T-helper 1 cell treated with Interleukin-12 subunit alpha and Interleukin-12 subunit beta and Interleukin-4 antibody, amounts not matched to agents 30 μg/mL and 1 μg/mL, for 36 hours (primary cell): ENCODE measurements at regions not wholly inside any gene's neighbourhood (a gene's known extent, or its start where the extent isn't known, plus 50 kb on each side); places are given as distances from the start of the nearest gene placed in this dataset.
A peak's percentile ranks its signal among the peaks of the same experiment; 100 is the strongest.
"Not testable (repeated sequence)": the region's sequence is repeated elsewhere in the genome, so short reads cannot be mapped to it uniquely, and the experiment has no call there.

ENCODE experiments used
- H3K27ac Mint-ChIP-seq: one replicate; pipeline ENCODE4 v1.8.0; 2021; ENCODE audit warnings: mild to moderate bottlenecking, mixed read lengths
- H3K27me3 Mint-ChIP-seq: one replicate; pipeline ENCODE4 v1.8.0; 2021; ENCODE audit warnings: low read depth, mixed read lengths
- H3K36me3 Mint-ChIP-seq: one replicate; pipeline ENCODE4 v1.8.0; 2021; ENCODE audit warnings: low read depth, mixed read lengths
- H3K4me1 Mint-ChIP-seq: one replicate; pipeline ENCODE4 v1.8.0; 2021; ENCODE audit warnings: low read depth, mixed read lengths
- H3K4me3 Mint-ChIP-seq: one replicate; pipeline ENCODE4 v1.8.0; 2021; ENCODE audit warnings: mild to moderate bottlenecking, moderate library complexity, mixed read lengths
- H3K9me3 Mint-ChIP-seq: one replicate; pipeline ENCODE4 v1.8.0; 2021; ENCODE audit warnings: mixed read lengths

- Mint-ChIP-seq H3K9me3 (no peaks in the 10 kb centered on the region), H3K36me3 (no peaks in the 10 kb centered on the region), H3K4me3 (no peak overlapping the region), H3K27ac (no peak overlapping the region), H3K4me1 (peaks cover 11% of the 10 kb centered on the region), H3K27me3 (peaks cover 16% of the 10 kb centered on the region)
These were observed 114.1 kb upstream of the LPCAT1 start for GRCh38 chr5:1637639-1638481.

- Mint-ChIP-seq H3K27me3 (peaks cover 15% of the 10 kb centered on the region), H3K4me1 (peaks cover 16% of the 10 kb centered on the region), H3K4me3 (no peak overlapping the region), H3K9me3 (no peaks in the 10 kb centered on the region), H3K36me3 (no peaks in the 10 kb centered on the region), H3K27ac (no peak overlapping the region)
These were observed 113.3 kb upstream of the LPCAT1 start for GRCh38 chr5:1636981-1637638.

- H3K27me3 Mint-ChIP-seq, H3K36me3 Mint-ChIP-seq, H3K27ac Mint-ChIP-seq, H3K9me3 Mint-ChIP-seq, H3K4me3 Mint-ChIP-seq: not testable (repeated sequence)
- peaks cover 15% of the 10 kb centered on the region for H3K4me1 Mint-ChIP-seq
These were observed 112.5 kb upstream of the LPCAT1 start for GRCh38 chr5:1636208-1636770.

- H3K36me3 Mint-ChIP-seq, H3K27me3 Mint-ChIP-seq, H3K9me3 Mint-ChIP-seq: not testable (repeated sequence)
- peak overlapping the region; percentile 57 for H3K4me3 Mint-ChIP-seq
- H3K27ac Mint-ChIP-seq = peak overlapping the region; percentile 49
- peaks cover 13% of the 10 kb centered on the region for H3K4me1 Mint-ChIP-seq
These were observed 111.7 kb upstream of the LPCAT1 start for GRCh38 chr5:1635477-1635876.

GRCh38 chr5:1634337-1634661 lies 110.5 kb upstream of the LPCAT1 start:
- Mint-ChIP-seq H3K36me3 (peaks cover 2% of the 10 kb centered on the region), H3K27me3 (peaks cover 5% of the 10 kb centered on the region), H3K27ac (peak overlapping the region; percentile 94)

GRCh38 chr5:1633605-1634336 lies 110.0 kb upstream of the LPCAT1 start:
- peaks cover 16% of the 10 kb centered on the region for H3K4me1 Mint-ChIP-seq
- peak overlapping the region; percentile 94 for H3K27ac Mint-ChIP-seq
- peaks cover 5% of the 10 kb centered on the region for H3K27me3 Mint-ChIP-seq
- peaks cover 2% of the 10 kb centered on the region for H3K36me3 Mint-ChIP-seq
- no peaks in the 10 kb centered on the region for H3K9me3 Mint-ChIP-seq
- peak overlapping the region; percentile 92 for H3K4me3 Mint-ChIP-seq

More at GRCh38 chr5:1634337-1634661, 110.5 kb upstream of the LPCAT1 start:
- H3K9me3 Mint-ChIP-seq = no peaks in the 10 kb centered on the region
- peaks cover 16% of the 10 kb centered on the region for H3K4me1 Mint-ChIP-seq
- H3K4me3 Mint-ChIP-seq = peak overlapping the region; percentile 92

- not testable (repeated sequence) for H3K36me3 Mint-ChIP-seq, H3K4me3 Mint-ChIP-seq, H3K27ac Mint-ChIP-seq, H3K9me3 Mint-ChIP-seq, H3K27me3 Mint-ChIP-seq
- peaks cover 16% of the 10 kb centered on the region for H3K4me1 Mint-ChIP-seq
These were observed 107.2 kb upstream of the LPCAT1 start for GRCh38 chr5:1631004-1631403.

GRCh38 chr5:1626397-1626796 lies 102.6 kb upstream of the LPCAT1 start:
- not testable (repeated sequence) for H3K36me3 Mint-ChIP-seq, H3K27ac Mint-ChIP-seq, H3K4me1 Mint-ChIP-seq, H3K9me3 Mint-ChIP-seq, H3K27me3 Mint-ChIP-seq, H3K4me3 Mint-ChIP-seq

GRCh38 chr5:1619531-1619930 lies 95.8 kb upstream of the LPCAT1 start:
- H3K4me1 Mint-ChIP-seq, H3K27me3 Mint-ChIP-seq, H3K9me3 Mint-ChIP-seq, H3K27ac Mint-ChIP-seq, H3K4me3 Mint-ChIP-seq: not testable (repeated sequence)
- H3K36me3 Mint-ChIP-seq = peaks cover 12% of the 10 kb centered on the region

- H3K27me3 Mint-ChIP-seq, H3K4me1 Mint-ChIP-seq, H3K27ac Mint-ChIP-seq, H3K36me3 Mint-ChIP-seq, H3K9me3 Mint-ChIP-seq, H3K4me3 Mint-ChIP-seq: not testable (repeated sequence)
These were observed 94.6 kb upstream of the LPCAT1 start for GRCh38 chr5:1618296-1618865.

- H3K27me3 Mint-ChIP-seq, H3K9me3 Mint-ChIP-seq, H3K4me3 Mint-ChIP-seq, H3K27ac Mint-ChIP-seq, H3K4me1 Mint-ChIP-seq: not testable (repeated sequence)
- H3K36me3 Mint-ChIP-seq = peaks cover 16% of the 10 kb centered on the region
These were observed 93.5 kb upstream of the LPCAT1 start for GRCh38 chr5:1617236-1617755.

GRCh38 chr5:1613515-1613914 lies 89.8 kb upstream of the LPCAT1 start:
- not testable (repeated sequence) for H3K27ac Mint-ChIP-seq, H3K4me1 Mint-ChIP-seq, H3K27me3 Mint-ChIP-seq, H3K4me3 Mint-ChIP-seq, H3K9me3 Mint-ChIP-seq
- peaks cover 13% of the 10 kb centered on the region for H3K36me3 Mint-ChIP-seq

- not testable (repeated sequence) for H3K4me3 Mint-ChIP-seq, H3K9me3 Mint-ChIP-seq, H3K27ac Mint-ChIP-seq, H3K36me3 Mint-ChIP-seq, H3K4me1 Mint-ChIP-seq, H3K27me3 Mint-ChIP-seq
These were observed 86.8 kb upstream of the LPCAT1 start for GRCh38 chr5:1610526-1610925.

GRCh38 chr5:1609111-1609510 lies 85.4 kb upstream of the LPCAT1 start:
- not testable (repeated sequence) for H3K9me3 Mint-ChIP-seq, H3K27ac Mint-ChIP-seq, H3K4me3 Mint-ChIP-seq, H3K27me3 Mint-ChIP-seq, H3K4me1 Mint-ChIP-seq, H3K36me3 Mint-ChIP-seq
